ENCODE measurements at regions not wholly inside any gene's neighbourhood (a gene's known extent, or its start where the extent isn't known, plus 50 kb on each side); places are given as distances from the start of the nearest gene placed in this dataset.

DNA sequence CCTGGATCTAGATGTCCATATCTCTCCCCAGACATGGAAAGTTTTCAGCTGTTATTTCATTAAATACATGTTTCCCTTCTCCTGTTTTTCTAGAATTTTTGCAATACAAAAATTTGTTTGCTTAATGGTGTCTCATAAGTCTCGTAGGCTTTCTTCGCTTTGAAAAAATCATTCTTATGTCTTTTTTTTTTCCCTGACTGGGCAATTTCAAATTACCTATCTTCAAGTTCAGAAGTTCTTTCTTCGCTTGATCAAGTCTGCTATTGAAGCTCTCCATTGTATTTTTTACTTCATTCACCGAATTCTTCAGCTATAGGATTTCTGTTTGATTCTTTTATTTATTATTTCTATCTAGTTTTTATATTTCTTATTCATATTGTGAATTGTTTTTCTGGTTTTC, 130.2 kb upstream of the WSCD2 start:
- Histone ChIP-seq H3K9me3 (ENCODE audit: control insufficient read depth, insufficient read depth, low read length) (peaks cover 2% of the 10 kb centered on the region; the same call in 1 of the 2 replicates), H3K4me1 (ENCODE audit: control insufficient read depth, insufficient read depth, low read length) (no peaks in the 10 kb centered on the region), H3K18ac (ENCODE audit: low read depth, low read length) (no peak overlapping the region), H3K9ac (ENCODE audit: low read depth, low read length) (no peak overlapping the region), H3K4ac (ENCODE audit: low read depth, low read length) (no peak overlapping the region), H3K27me3 (ENCODE audit: control insufficient read depth, insufficient read depth, low read length) (no peaks in the 10 kb centered on the region), H2BK120ac (ENCODE audit: low read depth, low read length) (no peak overlapping the region), H4K91ac (ENCODE audit: insufficient read depth, low read depth, low read length) (no peak overlapping the region), H2BK5ac (ENCODE audit: low read depth, low read length, poor library complexity, severe bottlenecking) (no peak overlapping the region), H2BK15ac (ENCODE audit: low read depth, low read length) (no peak overlapping the region), H2AFZ (replicated peaks; ENCODE audit: low read length, poor library complexity) (no peak overlapping the region), H3K23ac (ENCODE audit: low read depth, low read length) (no peak overlapping the region), H3K79me1 (ENCODE audit: low read depth in 1 of 2, low read length in 2 of 2) (no peaks in the 10 kb centered on the region), H3K56ac (ENCODE audit: extremely low read depth, insufficient read depth, low read length) (no peak overlapping the region), H4K20me1 (ENCODE audit: insufficient read depth, low read length) (no peaks in the 10 kb centered on the region), H3K14ac (replicated peaks; ENCODE audit: low read depth, low read length) (no peak overlapping the region), H3K9me1 (ENCODE audit: insufficient read depth, low read length) (no peaks in the 10 kb centered on the region), H4K8ac (ENCODE audit: low read depth in 2 of 2, low read length in 2 of 2) (no peak overlapping the region), H4K5ac (ENCODE audit: low read depth, low read length) (no peak overlapping the region), H3K4me3 (ENCODE audit: insufficient read depth, low read depth, low read length) (no peak overlapping the region), H2AK9ac (replicated peaks; ENCODE audit: low read depth, low read length, poor library complexity) (no peak overlapping the region), H3K27ac (ENCODE audit: insufficient read depth, low read length) (no peak overlapping the region), H2BK20ac (ENCODE audit: low read depth, low read length) (no peak overlapping the region), H2AK5ac (ENCODE audit: low read depth, low read length) (no peak overlapping the region), H3K36me3 (ENCODE audit: control insufficient read depth, insufficient read depth, low read length) (no peaks in the 10 kb centered on the region), H3K4me2 (ENCODE audit: low read depth, low read length) (no peak overlapping the region)
- in situ Hi-C loops (cut with MboI; ENCODE audit: low sequenced_read_pairs) (no loop called here), dilution Hi-C loops (cut with HindIII; ENCODE audit: low sequenced_read_pairs, unreplicated experiment) (no loop called here), intact Hi-C loops (cut with micrococcal nuclease) (no loop called here)
- ChIA-PET POLR2A (ENCODE audit: unreplicated experiment) (no interaction called here), CTCF (no interaction called here)
- WGBS, 2 experiments (ENCODE audit: extremely low coverage in 2 of 2, insufficient read length in 1 of 2) = no CpG with 5 or more reads among the region's 4 CpGs
- no TSS peak for BruUV-seq (replicated peaks)
- no peak for DNase-seq
- TF ChIP-seq RFX5 (IDR thresholded peaks at IDR 0.05; ENCODE audit: low read depth, low read length) (no peak), MAFK (IDR thresholded peaks at IDR 0.05; ENCODE audit: low read depth, low read length) (0 out of 2 replicates have a peak, but pooled peaks have one; percentile 6)
- ATAC-seq (ENCODE audit: low read depth) = no peak

Measured in IMR-90 (cell line).